GM18867 (cell line): ENCODE measurements at regions not wholly inside any gene's neighbourhood (a gene's known extent, or its start where the extent isn't known, plus 50 kb on each side); places are given as distances from the start of the nearest gene placed in this dataset.

ENCODE experiments used
- ATAC-seq: cut with Tn5 transposase; IDR thresholded peaks from one replicate; pipeline ENCODE4 v1.9.1; 2021; ENCODE audit warnings: mild to moderate bottlenecking, moderate library complexity; ENCODE audit not compliant: unreplicated experiment

GRCh38 chr10:107230887-107231286 lies 66.4 kb upstream of the SORCS1 start:
- ATAC-seq = no peak

- no peak for ATAC-seq
These were observed 51.2 kb upstream of the SORCS1 start for GRCh38 chr10:107215681-107216080.
